Stomach (tissue), 8 donors: ENCODE measurements at regions not wholly inside any gene's neighbourhood (a gene's known extent, or its start where the extent isn't known, plus 50 kb on each side); places are given as distances from the start of the nearest gene placed in this dataset.

Experiments
- DNase-seq, 2 donors: peaks; one replicate each; pipeline versions ENCODE4 v3.0.0 to v3.0.0-alpha.2; 2013 to 2019
- H3K27ac ChIP-seq, 5 donors: fragments of 200-600 bp in 4 of 5; sonication (generic) in 4 of 5; one replicate each; pipeline ENCODE4 v1.5.1; 2013 to 2019; ENCODE audit warnings: mild to moderate bottlenecking in 1 of 5, moderate library complexity in 1 of 5
- H3K27me3 ChIP-seq, 3 donors: fragments of 200-600 bp; sonication (generic); one replicate each; pipeline ENCODE4 v1.5.1; 2017 to 2019; ENCODE audit warnings: mixed run types in 1 of 3
- H3K36me3 ChIP-seq, 4 donors: fragments of 200-600 bp; sonication (generic); 1 replicate in 3 of 4; 2 replicates in 1 of 4; pipeline ENCODE4 v1.5.1; 2016 to 2019
- H3K4me1 ChIP-seq, 4 donors: fragments of 200-600 bp; sonication (generic); one replicate each; pipeline ENCODE4 v1.5.1; 2016 to 2019
- H3K4me3 ChIP-seq, 4 donors: fragments of 200-600 bp; sonication (generic) in 3 of 4; one replicate each; pipeline ENCODE4 v1.5.1; 2016 to 2019; ENCODE audit warnings: mild to moderate bottlenecking in 1 of 4
- H3K9me3 ChIP-seq, 4 donors: fragments of 200-600 bp; sonication (generic); one replicate each; pipeline ENCODE4 v1.5.1; 2016 to 2019
- EP300 ChIP-seq: sonication (generic); formaldehyde crosslinking; IDR thresholded peaks from one replicate; pipeline ENCODE4 v1.6.1; 2017; ENCODE audit warnings: antibody characterized with exemption
- POLR2A ChIP-seq, 4 donors: fragments of 450-650 bp; IDR thresholded peaks; one replicate each; pipeline ENCODE4 v1.6.1; 2016; ENCODE audit warnings: antibody characterized with exemption in 4 of 4, control low read depth in 2 of 4, mild to moderate bottlenecking in 1 of 4, moderate library complexity in 1 of 4
- POLR2AphosphoS5 ChIP-seq, 3 donors: sonication (generic); formaldehyde crosslinking; IDR thresholded peaks; one replicate each; pipeline ENCODE4 v1.6.1; 2016; ENCODE audit warnings: antibody characterized with exemption in 3 of 3
- WGBS, 5 donors: extraction: QIAGEN DNeasy Blood & Tissue Kit in 3 of 5; methylation state at CpG; one replicate each; pipeline versions ENCODE4 v1.1.5 to v1.1.7; 2013 to 2018; 5-methylcytosine and 5-hydroxymethylcytosine counted together
- intact Hi-C: fragments of 100-400 bp; cut with DNase I; formaldehyde crosslinking; loops from one replicate; pipeline ENCODE4 v1.15.1; 2023; ENCODE audit warnings: low total_unique reads
- TF ChIP-seq, protein P1 (sequence below), 7 experiments: fragments of 450-650 bp in 4 of 7; fragments of 200-600 bp in 3 of 7; sonication (generic) in 3 of 7; IDR thresholded peaks; one replicate each; pipeline ENCODE4 v1.5.1; 2016 to 2019; ENCODE audit warnings: antibody characterized with exemption in 7 of 7, control low read depth in 2 of 7, mild to moderate bottlenecking in 1 of 7
- donor health status: healthy with polysubstance abuse.
- donor health status: Bipolar disorder and iron deficiency.
- donor health status: healthy.

DNA sequence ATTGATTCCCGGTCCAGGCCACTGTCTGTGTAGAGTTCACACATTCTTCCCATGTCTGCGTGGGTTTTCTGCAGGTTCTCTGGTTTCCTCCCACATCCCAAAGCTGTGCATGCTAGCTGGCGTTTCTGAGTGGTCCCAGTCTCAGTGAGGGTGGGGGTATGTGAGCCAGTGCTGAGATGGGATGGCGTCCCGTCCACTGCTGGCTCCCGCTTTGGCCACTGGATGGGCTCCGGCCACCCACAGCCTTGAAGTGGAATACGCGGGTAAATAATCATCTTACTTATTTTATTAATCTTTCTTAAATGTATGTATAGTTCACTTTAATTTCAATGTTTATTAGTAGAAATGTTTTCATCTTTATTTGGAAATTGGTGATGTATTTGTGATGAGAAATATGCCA, 343.5 kb upstream of the MANEA start:
- DNase-seq = no peak
- WGBS, 5 donors = 85 to 90% (median 88%) methylated on average over 9 of the region's 9 CpGs
- Histone ChIP-seq H3K4me3 (no peak overlapping the region), H3K27ac (no peak overlapping the region), H3K36me3 (no peaks in the 10 kb centered on the region), H3K9me3 (no peaks in the 10 kb centered on the region), H3K4me1 (no peaks in the 10 kb centered on the region), H3K27me3 (no peaks in the 10 kb centered on the region)
- intact Hi-C loops = no loop called here
- TF ChIP-seq, protein P1, sequence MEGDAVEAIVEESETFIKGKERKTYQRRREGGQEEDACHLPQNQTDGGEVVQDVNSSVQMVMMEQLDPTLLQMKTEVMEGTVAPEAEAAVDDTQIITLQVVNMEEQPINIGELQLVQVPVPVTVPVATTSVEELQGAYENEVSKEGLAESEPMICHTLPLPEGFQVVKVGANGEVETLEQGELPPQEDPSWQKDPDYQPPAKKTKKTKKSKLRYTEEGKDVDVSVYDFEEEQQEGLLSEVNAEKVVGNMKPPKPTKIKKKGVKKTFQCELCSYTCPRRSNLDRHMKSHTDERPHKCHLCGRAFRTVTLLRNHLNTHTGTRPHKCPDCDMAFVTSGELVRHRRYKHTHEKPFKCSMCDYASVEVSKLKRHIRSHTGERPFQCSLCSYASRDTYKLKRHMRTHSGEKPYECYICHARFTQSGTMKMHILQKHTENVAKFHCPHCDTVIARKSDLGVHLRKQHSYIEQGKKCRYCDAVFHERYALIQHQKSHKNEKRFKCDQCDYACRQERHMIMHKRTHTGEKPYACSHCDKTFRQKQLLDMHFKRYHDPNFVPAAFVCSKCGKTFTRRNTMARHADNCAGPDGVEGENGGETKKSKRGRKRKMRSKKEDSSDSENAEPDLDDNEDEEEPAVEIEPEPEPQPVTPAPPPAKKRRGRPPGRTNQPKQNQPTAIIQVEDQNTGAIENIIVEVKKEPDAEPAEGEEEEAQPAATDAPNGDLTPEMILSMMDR (IDR thresholded peaks at IDR 0.05) = no peak
- TF ChIP-seq EP300 (no peak), POLR2AphosphoS5 (IDR thresholded peaks at IDR 0.05) (no peak), POLR2A (IDR thresholded peaks at IDR 0.05) (no peak)

- H3K4me3 ChIP-seq = no peak overlapping the region
- intact Hi-C loops = no loop called here
- no peak overlapping the region for H3K27ac ChIP-seq
- H3K9me3 ChIP-seq = no peaks in the 10 kb centered on the region
- TF ChIP-seq POLR2A (IDR thresholded peaks at IDR 0.05) = no peak
- no peak for TF ChIP-seq POLR2AphosphoS5 (IDR thresholded peaks at IDR 0.05)
- TF ChIP-seq EP300 = no peak
- TF ChIP-seq, protein P1 (IDR thresholded peaks at IDR 0.05) = no peak
- H3K4me1 ChIP-seq = no peaks in the 10 kb centered on the region
- no peak for DNase-seq
- H3K36me3 ChIP-seq = no peaks in the 10 kb centered on the region
- no peaks in the 10 kb centered on the region for H3K27me3 ChIP-seq
Observed at GRCh38 chr6:95240514-95240913, 336.8 kb upstream of the MANEA start.

DNA sequence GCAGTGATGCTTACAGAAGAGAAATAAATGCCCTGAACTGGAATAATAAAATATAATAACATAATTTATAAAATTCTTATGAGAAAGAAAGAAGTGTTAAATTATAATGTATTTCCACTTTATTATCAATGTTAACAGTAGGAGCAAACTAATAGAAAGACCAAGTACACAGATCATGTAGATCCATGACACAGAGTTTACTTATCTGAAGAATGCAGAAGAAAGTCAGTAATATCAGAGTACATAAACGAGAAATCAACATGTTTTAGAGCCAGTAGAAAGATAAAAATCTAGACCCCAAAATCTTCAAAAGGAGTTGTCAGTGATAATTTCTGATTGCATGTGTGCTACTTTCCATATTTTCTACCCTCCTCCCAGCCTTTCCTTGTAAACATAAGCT, 334.8 kb upstream of the MANEA start:
- Histone ChIP-seq H3K9me3 (no peaks in the 10 kb centered on the region), H3K27ac (no peak overlapping the region), H3K4me1 (no peaks in the 10 kb centered on the region), H3K36me3 (no peaks in the 10 kb centered on the region), H3K4me3 (no peak overlapping the region), H3K27me3 (no peaks in the 10 kb centered on the region)
- intact Hi-C loops = no loop called here
- no peak for TF ChIP-seq POLR2AphosphoS5 (IDR thresholded peaks at IDR 0.05)
- TF ChIP-seq POLR2A (IDR thresholded peaks at IDR 0.05) = no peak
- TF ChIP-seq, protein P1 (IDR thresholded peaks at IDR 0.05) = no peak
- no peak for TF ChIP-seq EP300
- no peak for DNase-seq
- WGBS, 5 donors = 21 to 43% (median 34%) methylated on average over 1 of the region's 1 CpG

DNA sequence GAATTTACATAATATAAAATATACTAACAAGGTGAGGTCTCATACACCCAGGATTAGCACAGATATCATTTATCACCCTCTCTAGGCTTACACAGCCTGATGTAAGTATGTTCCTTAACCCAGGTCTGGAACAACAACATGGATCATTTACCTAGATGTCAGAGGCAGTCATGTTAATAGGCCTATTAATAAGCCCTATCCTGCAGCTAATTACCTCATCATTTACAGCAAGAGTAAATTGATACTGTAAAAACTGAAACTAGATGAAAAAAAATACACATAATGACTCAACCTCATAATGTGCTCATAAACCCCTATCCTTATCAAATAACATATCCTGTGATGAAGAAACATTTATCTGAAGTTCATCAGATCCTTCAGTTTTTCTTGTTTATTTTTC, 334.3 kb upstream of the MANEA start:
- no peak overlapping the region for H3K4me3 ChIP-seq
- DNase-seq = no peak
- H3K4me1 ChIP-seq = no peaks in the 10 kb centered on the region
- no peaks in the 10 kb centered on the region for H3K9me3 ChIP-seq
- TF ChIP-seq POLR2A (IDR thresholded peaks at IDR 0.05) = no peak
- TF ChIP-seq POLR2AphosphoS5 (IDR thresholded peaks at IDR 0.05) = no peak
- TF ChIP-seq EP300 = no peak
- TF ChIP-seq, protein P1 (IDR thresholded peaks at IDR 0.05) = no peak
- no peaks in the 10 kb centered on the region for H3K36me3 ChIP-seq
- H3K27me3 ChIP-seq = no peaks in the 10 kb centered on the region
- H3K27ac ChIP-seq = no peak overlapping the region
- intact Hi-C loops = no loop called here

DNA sequence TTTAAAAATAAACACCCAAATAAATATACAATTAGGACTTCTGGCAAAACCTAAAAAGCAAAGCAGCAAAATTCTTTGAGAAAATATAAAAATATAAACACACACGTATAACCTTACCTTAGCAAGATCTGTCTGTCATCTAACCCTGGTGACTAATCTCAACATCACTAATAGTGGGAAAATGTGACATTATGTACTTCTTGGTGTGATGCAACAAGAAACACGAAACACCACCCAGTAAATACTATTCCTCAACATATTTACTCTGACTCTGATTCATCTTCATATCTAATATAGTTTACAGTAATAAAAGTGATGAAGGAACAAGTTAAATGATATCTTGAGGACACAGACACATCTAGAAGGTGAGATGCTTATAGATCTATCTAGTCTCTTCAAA, 332.6 kb upstream of the MANEA start:
- Histone ChIP-seq H3K4me1 (no peaks in the 10 kb centered on the region), H3K27me3 (no peaks in the 10 kb centered on the region), H3K4me3 (no peak overlapping the region), H3K9me3 (no peaks in the 10 kb centered on the region), H3K27ac (no peak overlapping the region), H3K36me3 (no peaks in the 10 kb centered on the region)
- DNase-seq = no peak
- intact Hi-C loops = no loop called here
- TF ChIP-seq POLR2AphosphoS5 (IDR thresholded peaks at IDR 0.05) (no peak), EP300 (no peak), POLR2A (IDR thresholded peaks at IDR 0.05) (no peak)
- TF ChIP-seq, protein P1 (IDR thresholded peaks at IDR 0.05) = no peak
- WGBS, 5 donors = 27 to 72% (median 46%) methylated on average over 2 of the region's 2 CpGs
